Thyroid gland (tissue), 4 donors: ENCODE measurements at regions not wholly inside any gene's neighbourhood (a gene's known extent, or its start where the extent isn't known, plus 50 kb on each side); places are given as distances from the start of the nearest gene placed in this dataset.

Source experiments
- DNase-seq, 2 donors: peaks; one replicate each; pipeline ENCODE4 v3.0.0-alpha.2; 2019
- H3K27ac ChIP-seq, 3 donors: fragments of 200-600 bp; sonication (generic); 1 replicate in 2 of 3; 2 replicates in 1 of 3; pipeline ENCODE4 v1.5.1; 2016 to 2019; ENCODE audit warnings: mild to moderate bottlenecking in 1 of 3, moderate library complexity in 1 of 3
- H3K27me3 ChIP-seq: fragments of 200-600 bp; sonication (generic); one replicate; pipeline ENCODE4 v1.5.1; 2019
- H3K36me3 ChIP-seq, 2 donors: fragments of 200-600 bp; sonication (generic); one replicate each; pipeline ENCODE4 v1.5.1; 2016 to 2019
- H3K4me1 ChIP-seq, 2 donors: fragments of 200-600 bp; sonication (generic); one replicate each; pipeline ENCODE4 v1.5.1; 2017 to 2019
- H3K4me3 ChIP-seq, 3 donors: fragments of 200-600 bp; sonication (generic); replicated peaks in 1 of 3; 1 replicate in 2 of 3; 2 replicates in 1 of 3; pipeline ENCODE4 v1.5.1; 2016; ENCODE audit warnings: mild to moderate bottlenecking in 1 of 3
- H3K9me3 ChIP-seq: fragments of 200-600 bp; sonication (generic); one replicate; pipeline ENCODE4 v1.5.1; 2017
- POLR2A ChIP-seq, 2 donors: fragments of 450-650 bp; IDR thresholded peaks; one replicate each; pipeline ENCODE4 v1.6.1; 2017; ENCODE audit warnings: antibody characterized with exemption in 2 of 2, mild to moderate bottlenecking in 2 of 2, moderate library complexity in 1 of 2
- WGBS, 2 donors: methylation state at CpG; one replicate each; pipeline ENCODE4 v1.1.5; 2017; 5-methylcytosine and 5-hydroxymethylcytosine counted together
- intact Hi-C: fragments of 100-400 bp; cut with DNase I; formaldehyde crosslinking; loops from one replicate; pipeline ENCODE4 v1.15.1; 2023
- TF ChIP-seq, protein P1 (sequence below), 6 experiments: fragments of 200-600 bp in 3 of 6; fragments of 450-650 bp in 3 of 6; sonication (generic) in 3 of 6; IDR thresholded peaks; one replicate each; pipeline ENCODE4 v1.5.1; 2016 to 2019; ENCODE audit warnings: antibody characterized with exemption in 6 of 6, mild to moderate bottlenecking in 2 of 6, inconsistent platforms in 1 of 6, moderate library complexity in 1 of 6

DNA sequence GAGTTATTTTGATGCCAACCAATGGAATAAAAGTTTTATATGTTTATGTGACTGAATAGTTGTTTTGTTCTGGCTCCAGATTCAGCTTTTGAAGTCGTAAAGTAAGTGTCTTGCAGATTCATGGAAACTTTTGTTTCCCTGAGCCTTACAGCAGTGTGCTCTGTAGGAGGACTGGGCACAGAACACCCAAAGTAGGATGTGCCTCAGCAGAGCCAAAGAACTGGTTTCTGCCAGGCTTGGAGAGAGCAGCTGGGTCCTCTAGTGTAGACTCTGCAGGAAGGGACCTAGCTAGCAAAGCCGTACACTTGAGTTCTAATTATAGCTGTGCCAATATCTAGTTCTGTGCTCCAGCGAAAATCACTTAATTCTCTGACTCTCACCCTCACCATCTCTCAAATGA, 261.2 kb upstream of the DNAJC19 start:
- no peaks in the 10 kb centered on the region for H3K4me1 ChIP-seq
- H3K27ac ChIP-seq = no peak overlapping the region
- DNase-seq = no peak
- no peaks in the 10 kb centered on the region for H3K9me3 ChIP-seq
- intact Hi-C loops = no loop called here
- TF ChIP-seq POLR2A (IDR thresholded peaks at IDR 0.05) = no peak
- TF ChIP-seq, protein P1, sequence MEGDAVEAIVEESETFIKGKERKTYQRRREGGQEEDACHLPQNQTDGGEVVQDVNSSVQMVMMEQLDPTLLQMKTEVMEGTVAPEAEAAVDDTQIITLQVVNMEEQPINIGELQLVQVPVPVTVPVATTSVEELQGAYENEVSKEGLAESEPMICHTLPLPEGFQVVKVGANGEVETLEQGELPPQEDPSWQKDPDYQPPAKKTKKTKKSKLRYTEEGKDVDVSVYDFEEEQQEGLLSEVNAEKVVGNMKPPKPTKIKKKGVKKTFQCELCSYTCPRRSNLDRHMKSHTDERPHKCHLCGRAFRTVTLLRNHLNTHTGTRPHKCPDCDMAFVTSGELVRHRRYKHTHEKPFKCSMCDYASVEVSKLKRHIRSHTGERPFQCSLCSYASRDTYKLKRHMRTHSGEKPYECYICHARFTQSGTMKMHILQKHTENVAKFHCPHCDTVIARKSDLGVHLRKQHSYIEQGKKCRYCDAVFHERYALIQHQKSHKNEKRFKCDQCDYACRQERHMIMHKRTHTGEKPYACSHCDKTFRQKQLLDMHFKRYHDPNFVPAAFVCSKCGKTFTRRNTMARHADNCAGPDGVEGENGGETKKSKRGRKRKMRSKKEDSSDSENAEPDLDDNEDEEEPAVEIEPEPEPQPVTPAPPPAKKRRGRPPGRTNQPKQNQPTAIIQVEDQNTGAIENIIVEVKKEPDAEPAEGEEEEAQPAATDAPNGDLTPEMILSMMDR (IDR thresholded peaks at IDR 0.05) = no peak
- no peak overlapping the region for H3K4me3 ChIP-seq
- H3K36me3 ChIP-seq = no peaks in the 10 kb centered on the region
- H3K27me3 ChIP-seq = no peaks in the 10 kb centered on the region
- WGBS, 2 donors = 70 to 80% methylated on average over 3 of the region's 3 CpGs

DNA sequence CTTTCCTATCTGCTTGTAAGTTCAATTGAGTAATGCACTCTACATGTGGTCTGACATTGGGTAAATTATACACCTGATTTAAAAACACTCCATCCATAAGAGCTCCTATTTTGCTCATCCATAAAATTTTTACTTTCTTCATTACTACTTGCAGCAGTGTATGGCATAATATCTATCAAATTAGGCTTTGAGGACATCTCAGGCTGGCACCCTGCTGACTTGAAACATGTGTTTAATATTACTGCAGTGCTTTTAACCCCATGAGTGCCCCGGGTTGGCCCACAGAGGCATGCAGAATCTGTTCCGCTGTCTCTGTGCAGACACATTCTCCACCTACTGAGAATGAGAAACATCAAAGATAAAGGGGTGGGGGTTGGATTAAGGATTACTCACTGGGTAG, 249.9 kb upstream of the DNAJC19 start:
- no peak for DNase-seq
- no peak overlapping the region for H3K27ac ChIP-seq

DNA sequence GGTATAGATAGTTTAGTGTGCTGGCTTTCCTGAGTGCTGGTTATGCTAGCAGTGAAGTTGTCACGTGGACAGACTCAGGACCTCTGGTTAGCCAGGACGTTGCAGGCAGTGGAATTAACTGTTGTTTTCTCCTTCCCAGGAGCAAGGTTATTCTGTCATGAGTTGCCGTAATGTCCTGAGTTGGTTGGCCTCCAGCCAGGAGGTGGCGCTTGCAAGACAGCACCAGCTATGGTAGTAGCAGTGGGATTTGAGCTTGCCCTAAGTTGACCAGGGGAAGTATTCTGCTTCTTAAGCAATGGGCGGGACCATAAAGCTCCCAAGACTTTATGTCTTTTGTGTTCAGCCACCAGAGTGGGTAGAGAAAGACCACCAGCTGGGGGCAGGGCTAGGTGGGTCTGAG, 240.7 kb upstream of the DNAJC19 start:
- Histone ChIP-seq H3K4me3 (no peak overlapping the region), H3K4me1 (no peaks in the 10 kb centered on the region), H3K36me3 (no peaks in the 10 kb centered on the region), H3K9me3 (no peaks in the 10 kb centered on the region), H3K27ac (no peak overlapping the region), H3K27me3 (no peaks in the 10 kb centered on the region)
- TF ChIP-seq POLR2A (IDR thresholded peaks at IDR 0.05) = no peak
- TF ChIP-seq, protein P1 (IDR thresholded peaks at IDR 0.05) = no peak
- DNase-seq = no peak
- intact Hi-C loops = no loop called here
- WGBS, 2 donors = 86 to 91% methylated on average over 5 of the region's 5 CpGs

More for the DNA sequence above, 249.9 kb upstream of the DNAJC19 start:
- no peaks in the 10 kb centered on the region for H3K9me3 ChIP-seq
- no peaks in the 10 kb centered on the region for H3K27me3 ChIP-seq
- TF ChIP-seq, protein P1 (IDR thresholded peaks at IDR 0.05) = no peak
- no peak for TF ChIP-seq POLR2A (IDR thresholded peaks at IDR 0.05)
- 77 to 87% methylated on average over 2 of the region's 2 CpGs for WGBS, 2 donors
- intact Hi-C loops = no loop called here
- H3K36me3 ChIP-seq = no peaks in the 10 kb centered on the region
- no peak overlapping the region for H3K4me3 ChIP-seq
- no peaks in the 10 kb centered on the region for H3K4me1 ChIP-seq

DNA sequence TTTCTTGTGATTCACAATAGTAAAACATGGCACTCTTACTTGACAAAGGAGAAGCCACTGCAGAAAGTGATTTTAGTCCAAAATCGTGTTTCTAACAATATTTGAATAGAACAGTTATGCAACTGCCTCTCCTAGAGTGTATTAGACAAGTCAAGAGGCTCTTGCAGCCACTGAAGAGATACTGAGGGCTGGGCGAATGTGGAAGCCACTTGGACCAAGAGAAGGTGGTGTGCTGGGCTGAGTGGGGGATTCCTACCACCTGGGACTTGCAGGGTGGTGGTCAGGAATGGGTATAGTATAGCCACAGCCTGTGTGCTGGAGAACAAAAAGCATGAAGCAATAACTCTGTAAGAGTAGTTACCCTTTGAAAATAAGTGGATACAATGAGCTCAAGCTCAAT, 223.8 kb upstream of the DNAJC19 start:
- TF ChIP-seq POLR2A (IDR thresholded peaks at IDR 0.05) = no peak
- TF ChIP-seq, protein P1 (IDR thresholded peaks at IDR 0.05) = no peak
- Histone ChIP-seq H3K9me3 (no peaks in the 10 kb centered on the region), H3K36me3 (no peaks in the 10 kb centered on the region), H3K27me3 (no peaks in the 10 kb centered on the region), H3K4me3 (no peak overlapping the region), H3K4me1 (peaks cover 0 to 4% of the 10 kb centered on the region in 2 donors), H3K27ac (no peak overlapping the region)
- DNase-seq = peak; percentile 22 to 27
- WGBS, 2 donors = 29 to 30% methylated on average over 2 of the region's 2 CpGs
- intact Hi-C loops = no loop called here

DNA sequence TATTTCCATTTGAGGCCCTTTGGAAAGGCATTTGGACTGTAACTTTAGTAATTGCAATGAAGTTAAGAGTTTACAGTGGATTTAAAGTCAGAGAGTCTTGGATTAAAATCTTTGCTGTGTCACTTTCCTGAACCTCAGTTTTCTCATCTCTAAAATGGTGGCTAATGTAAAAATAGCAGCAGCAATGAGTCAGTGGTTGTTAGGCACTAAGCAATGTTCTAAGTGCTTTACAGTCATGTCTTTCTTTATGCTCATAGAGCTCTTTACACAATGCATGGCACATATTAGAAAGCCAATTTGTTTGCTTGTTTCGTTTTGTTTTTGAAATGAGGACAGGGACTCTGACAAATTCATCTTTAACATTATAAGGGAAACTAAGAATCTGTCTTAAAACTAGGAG, 222.7 kb upstream of the DNAJC19 start:
- no peak overlapping the region for H3K27ac ChIP-seq
- H3K36me3 ChIP-seq = no peaks in the 10 kb centered on the region
- TF ChIP-seq POLR2A (IDR thresholded peaks at IDR 0.05) = no peak
- TF ChIP-seq, protein P1 (IDR thresholded peaks at IDR 0.05) = no peak
- H3K9me3 ChIP-seq = no peaks in the 10 kb centered on the region
- no peak for DNase-seq
- H3K27me3 ChIP-seq = no peaks in the 10 kb centered on the region
- 90 to 94% methylated on average over 1 of the region's 1 CpG for WGBS, 2 donors
- no peak overlapping the region for H3K4me3 ChIP-seq
- peaks cover 0 to 4% of the 10 kb centered on the region in 2 donors for H3K4me1 ChIP-seq
- intact Hi-C loops = no loop called here
